ENCODE measurements at regions not wholly inside any gene's neighbourhood (a gene's known extent, or its start where the extent isn't known, plus 50 kb on each side); places are given as distances from the start of the nearest gene placed in this dataset.
A peak's percentile ranks its signal among the peaks of the same experiment; 100 is the strongest.

- DNase-seq, result no peak
Measured at GRCh38 chr1:184221087-184221486, 165.7 kb upstream of the C1orf21 start.

GRCh38 chr1:184222652-184223052, 164.2 kb upstream of the C1orf21 start:
- DNase-seq, result peak; percentile 48

GRCh38 chr1:184223216-184223615, 163.6 kb upstream of the C1orf21 start:
- no peak for DNase-seq

- no peak for DNase-seq
Measured at GRCh38 chr1:184225283-184226099, 161.3 kb upstream of the C1orf21 start.

- DNase-seq, result no peak
Measured at GRCh38 chr1:184226100-184226487, 160.7 kb upstream of the C1orf21 start.

- DNase-seq, result no peak
Measured at GRCh38 chr1:184228558-184228957, 158.3 kb upstream of the C1orf21 start.

- DNase-seq, result no peak
Measured at GRCh38 chr1:184237588-184237987, 149.2 kb upstream of the C1orf21 start.

- no peak for DNase-seq
Measured at GRCh38 chr1:184241446-184241845, 145.4 kb upstream of the C1orf21 start.

- no peak for DNase-seq
Measured at GRCh38 chr1:184242507-184242943, 144.3 kb upstream of the C1orf21 start.

- DNase-seq, result no peak
Measured at GRCh38 chr1:184244962-184245361, 141.9 kb upstream of the C1orf21 start.

- DNase-seq, result no peak
Measured at GRCh38 chr1:184247671-184248070, 139.2 kb upstream of the C1orf21 start.

GRCh38 chr1:184253921-184254320, 132.9 kb upstream of the C1orf21 start:
- no peak for DNase-seq

GRCh38 chr1:184254849-184255248, 132.0 kb upstream of the C1orf21 start:
- DNase-seq, result no peak

GRCh38 chr1:184255560-184255959, 131.3 kb upstream of the C1orf21 start:
- no peak for DNase-seq

GRCh38 chr1:184257873-184258272, 129.0 kb upstream of the C1orf21 start:
- no peak for DNase-seq

- no peak for DNase-seq
Measured at GRCh38 chr1:184258525-184258924, 128.3 kb upstream of the C1orf21 start.

GRCh38 chr1:184260382-184260781, 126.4 kb upstream of the C1orf21 start:
- no peak for DNase-seq

GRCh38 chr1:184262109-184262508, 124.7 kb upstream of the C1orf21 start:
- no peak for DNase-seq

GRCh38 chr1:184267747-184268146, 119.1 kb upstream of the C1orf21 start:
- no peak for DNase-seq

GRCh38 chr1:184270556-184270955, 116.3 kb upstream of the C1orf21 start:
- no peak for DNase-seq

- no peak for DNase-seq
Measured at GRCh38 chr1:184272175-184272866, 114.5 kb upstream of the C1orf21 start.

- no peak for DNase-seq
Measured at GRCh38 chr1:184276416-184276815, 110.4 kb upstream of the C1orf21 start.

- no peak for DNase-seq
Measured at GRCh38 chr1:184279911-184280458, 106.8 kb upstream of the C1orf21 start.

- DNase-seq, result no peak
Measured at GRCh38 chr1:184283999-184284398, 102.8 kb upstream of the C1orf21 start.
